ENCODE measurements at regions not wholly inside any gene's neighbourhood (a gene's known extent, or its start where the extent isn't known, plus 50 kb on each side); places are given as distances from the start of the nearest gene placed in this dataset.

Small RNA genes lying in the stretch of these regions (small RNA-seq; reads per million reads assigned to genes)
- 0 reads per million in 2 experiments for gene AC138649.4
- gene RN7SL495P, result 0 reads per million in 2 experiments

Measured in SK-MEL-5 (cell line).